Epithelial cell of esophagus (primary cell): ENCODE measurements at regions not wholly inside any gene's neighbourhood (a gene's known extent, or its start where the extent isn't known, plus 50 kb on each side); places are given as distances from the start of the nearest gene placed in this dataset.
"Not testable (repeated sequence)": the region's sequence is repeated elsewhere in the genome, so short reads cannot be mapped to it uniquely, and the experiment has no call there.

ENCODE experiments used
- DNase-seq: peaks from one replicate; pipeline ENCODE4 v3.0.0; 2010; ENCODE audit warnings: low read depth
- H3K4me3 ChIP-seq: 2 replicates; pipeline ENCODE4 v1.5.1; 2011; ENCODE audit warnings: mild to moderate bottlenecking, low read length, control low read depth
- CTCF ChIP-seq: IDR thresholded peaks from 2 replicates; pipeline ENCODE4 v1.5.1; 2011; ENCODE audit warnings: low read depth, mild to moderate bottlenecking, low read length, control low read depth, inconsistent platforms; ENCODE audit not compliant: insufficient read depth; ENCODE audit errors: missing control alignments

GRCh38 chr12:131363841-131364495 lies 346.9 kb upstream of the SFSWAP start:
- no peak for TF ChIP-seq CTCF
- DNase-seq, result no peak
- H3K4me3 ChIP-seq, result no peak overlapping the region

GRCh38 chr12:131364903-131365820 lies 345.7 kb upstream of the SFSWAP start:
- no peak overlapping the region for H3K4me3 ChIP-seq
- TF ChIP-seq CTCF, result no peak
- no peak for DNase-seq

- TF ChIP-seq CTCF, result no peak
- no peak overlapping the region for H3K4me3 ChIP-seq
- DNase-seq, result no peak
Observed at GRCh38 chr12:131365821-131366260, 345.0 kb upstream of the SFSWAP start.

GRCh38 chr12:131366261-131366871 lies 344.5 kb upstream of the SFSWAP start:
- no peak for TF ChIP-seq CTCF
- H3K4me3 ChIP-seq, result no peak overlapping the region
- DNase-seq, result no peak

GRCh38 chr12:131367067-131367982 lies 343.6 kb upstream of the SFSWAP start:
- not testable (repeated sequence) for DNase-seq, H3K4me3 ChIP-seq

GRCh38 chr12:131367983-131368667 lies 342.8 kb upstream of the SFSWAP start:
- H3K4me3 ChIP-seq, result no peak overlapping the region
- no peak for TF ChIP-seq CTCF
- no peak for DNase-seq
